NCI-H1436 (cell line): ENCODE measurements at regions not wholly inside any gene's neighbourhood (a gene's known extent, or its start where the extent isn't known, plus 50 kb on each side); places are given as distances from the start of the nearest gene placed in this dataset.
"Not testable (repeated sequence)": the region's sequence is repeated elsewhere in the genome, so short reads cannot be mapped to it uniquely, and the experiment has no call there.

Experiments
- DNase-seq: peaks from one replicate; lab custom pipeline; 2025; lab: John Stamatoyannopoulos, UW

GRCh38 chr17:51435641-51436091, 175.3 kb downstream of the UTP18 start:
- DNase-seq, result peak; percentile 38

GRCh38 chr17:51439395-51440229, 179.3 kb downstream of the UTP18 start:
- DNase-seq, result no peak

GRCh38 chr17:51441431-51441830, 181.1 kb downstream of the UTP18 start:
- DNase-seq, result no peak

- DNase-seq, result no peak
Measured at GRCh38 chr17:51442088-51442865, 181.9 kb downstream of the UTP18 start.

GRCh38 chr17:51443646-51444045, 183.3 kb downstream of the UTP18 start:
- DNase-seq, result no peak

- no peak for DNase-seq
Measured at GRCh38 chr17:51445946-51446345, 185.6 kb downstream of the UTP18 start.

- DNase-seq, result no peak
Measured at GRCh38 chr17:51454456-51454978, 194.2 kb downstream of the UTP18 start.

GRCh38 chr17:51455211-51455610, 194.9 kb downstream of the UTP18 start:
- no peak for DNase-seq

GRCh38 chr17:51455931-51456330, 195.6 kb downstream of the UTP18 start:
- DNase-seq, result no peak

GRCh38 chr17:51456942-51457341, 196.6 kb downstream of the UTP18 start:
- no peak for DNase-seq

GRCh38 chr17:51461578-51462004, 201.2 kb downstream of the UTP18 start:
- peak; percentile 11 for DNase-seq

- DNase-seq, result no peak
Measured at GRCh38 chr17:51463353-51463752, 203.0 kb downstream of the UTP18 start.

GRCh38 chr17:51467336-51467735, 207.0 kb downstream of the UTP18 start:
- no peak for DNase-seq

GRCh38 chr17:51472670-51473205, 212.4 kb downstream of the UTP18 start:
- DNase-seq, result no peak

GRCh38 chr17:51474764-51475163, 214.4 kb downstream of the UTP18 start:
- DNase-seq, result no peak

GRCh38 chr17:51475730-51476129, 215.4 kb downstream of the UTP18 start:
- no peak for DNase-seq

GRCh38 chr17:51479303-51479702, 219.0 kb downstream of the UTP18 start:
- no peak for DNase-seq

GRCh38 chr17:51481370-51481769, 221.0 kb downstream of the UTP18 start:
- no peak for DNase-seq

GRCh38 chr17:51482248-51482647, 221.9 kb downstream of the UTP18 start:
- DNase-seq, result not testable (repeated sequence)

- DNase-seq, result no peak
Measured at GRCh38 chr17:51486091-51486490, 225.7 kb downstream of the UTP18 start.

GRCh38 chr17:51486885-51487520, 226.7 kb downstream of the UTP18 start:
- no peak for DNase-seq

GRCh38 chr17:51487947-51488346, 227.6 kb downstream of the UTP18 start:
- DNase-seq, result no peak
